ENCODE measurements at regions not wholly inside any gene's neighbourhood (a gene's known extent, or its start where the extent isn't known, plus 50 kb on each side); places are given as distances from the start of the nearest gene placed in this dataset.

- TF ChIP-seq CTCF (CRISPR knock-in tag; IDR thresholded peaks at IDR 0.05) (no peak), USF2 (IDR thresholded peaks at IDR 0.05; ENCODE audit: low read depth, low read length) (no peak), USF2 (CRISPR knock-in tag; IDR thresholded peaks at IDR 0.05; ENCODE audit: borderline replicate concordance) (no peak), MYC (CRISPR knock-in tag; IDR thresholded peaks at IDR 0.05; ENCODE audit: borderline replicate concordance) (no peak), FOXK2 (IDR thresholded peaks at IDR 0.05) (no peak), MYNN (CRISPR knock-in tag; IDR thresholded peaks at IDR 0.05; ENCODE audit: low read depth) (no peak), SRSF1 (optimal IDR thresholded peaks at IDR 0.05; ENCODE audit: low read depth, low read length) (no peak), ZFP90 (CRISPR knock-in tag; IDR thresholded peaks at IDR 0.05; ENCODE audit: borderline replicate concordance) (no peak), SALL1 (CRISPR knock-in tag; IDR thresholded peaks at IDR 0.05) (no peak), RAD51 (IDR thresholded peaks at IDR 0.05; ENCODE audit: borderline replicate concordance) (no peak), HNF4G (IDR thresholded peaks at IDR 0.05; ENCODE audit: borderline replicate concordance, low read depth, low read length) (no peak), HNF4G (CRISPR knock-in tag; IDR thresholded peaks at IDR 0.05; ENCODE audit: borderline replicate concordance, low read depth) (no peak)
These were observed 809.7 kb upstream of the NDST4 start for GRCh38 chr4:115923152-115923551.

Data from HepG2 (cell line).